Retina (tissue), 1 donor: ENCODE measurements at regions not wholly inside any gene's neighbourhood (a gene's known extent, or its start where the extent isn't known, plus 50 kb on each side); places are given as distances from the start of the nearest gene placed in this dataset.

Experiments
- DNase-seq: peaks from one replicate; pipeline ENCODE4 v3.0.0-alpha.2; 2016

DNA sequence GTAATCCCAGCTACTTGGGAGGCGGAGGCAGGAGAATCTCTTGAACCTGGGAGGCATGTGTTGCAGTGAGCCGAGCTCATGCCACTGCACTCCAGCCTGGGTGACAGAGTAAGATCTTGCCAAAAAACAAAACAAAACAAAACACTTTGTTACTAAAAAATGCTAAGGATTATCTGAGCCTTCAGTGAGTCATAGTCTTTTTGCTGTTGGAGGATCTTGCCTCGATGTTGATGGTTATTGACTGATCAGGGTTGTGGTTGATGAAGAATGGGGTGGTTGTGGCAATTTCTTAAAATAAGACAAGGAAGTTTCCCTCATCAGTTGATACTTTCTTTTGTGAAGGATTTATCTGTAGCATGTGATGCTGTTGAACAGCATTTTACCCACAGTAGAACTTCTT, 196.8 kb upstream of the HDDC2 start:
- DNase-seq = no peak

DNA sequence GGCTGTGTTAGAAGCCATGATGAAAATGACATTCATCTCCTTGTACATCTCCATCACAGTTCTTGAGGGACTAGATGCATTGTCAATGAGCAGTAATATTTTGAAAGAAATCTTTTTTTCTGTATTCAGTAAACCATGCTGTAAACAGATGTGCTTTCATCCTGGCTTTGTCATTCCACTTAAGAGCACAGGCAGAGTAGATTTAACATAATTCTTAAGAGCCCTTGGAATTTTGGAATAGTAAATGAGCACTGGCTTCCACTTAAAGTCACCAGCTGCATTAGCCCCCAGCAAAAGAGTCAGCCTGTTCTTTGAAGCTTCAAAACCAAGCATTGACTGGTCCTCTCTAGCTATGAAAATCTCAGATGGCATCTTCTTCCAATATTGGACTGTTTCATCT, 197.8 kb upstream of the HDDC2 start:
- DNase-seq = no peak

DNA sequence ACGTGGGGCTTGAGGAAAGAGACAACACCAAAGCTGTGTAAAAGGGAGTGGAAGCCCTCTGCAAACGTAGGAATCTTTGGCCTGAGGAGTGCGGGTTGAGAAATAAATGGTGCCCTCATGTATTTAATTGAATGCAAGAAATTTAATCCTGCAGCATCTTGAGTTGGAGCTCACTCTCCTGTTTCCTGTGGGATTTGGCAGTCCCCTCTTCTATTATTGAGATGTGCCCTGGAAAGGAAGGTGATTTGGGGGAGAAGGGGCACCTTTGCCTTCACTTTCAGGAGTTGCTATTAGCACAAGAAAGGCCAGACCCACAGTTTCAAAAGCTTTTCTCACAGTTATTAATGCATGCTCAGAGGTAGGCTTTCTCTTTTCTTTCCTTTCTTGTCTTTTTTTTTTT, 201.4 kb upstream of the HDDC2 start:
- DNase-seq = no peak

DNA sequence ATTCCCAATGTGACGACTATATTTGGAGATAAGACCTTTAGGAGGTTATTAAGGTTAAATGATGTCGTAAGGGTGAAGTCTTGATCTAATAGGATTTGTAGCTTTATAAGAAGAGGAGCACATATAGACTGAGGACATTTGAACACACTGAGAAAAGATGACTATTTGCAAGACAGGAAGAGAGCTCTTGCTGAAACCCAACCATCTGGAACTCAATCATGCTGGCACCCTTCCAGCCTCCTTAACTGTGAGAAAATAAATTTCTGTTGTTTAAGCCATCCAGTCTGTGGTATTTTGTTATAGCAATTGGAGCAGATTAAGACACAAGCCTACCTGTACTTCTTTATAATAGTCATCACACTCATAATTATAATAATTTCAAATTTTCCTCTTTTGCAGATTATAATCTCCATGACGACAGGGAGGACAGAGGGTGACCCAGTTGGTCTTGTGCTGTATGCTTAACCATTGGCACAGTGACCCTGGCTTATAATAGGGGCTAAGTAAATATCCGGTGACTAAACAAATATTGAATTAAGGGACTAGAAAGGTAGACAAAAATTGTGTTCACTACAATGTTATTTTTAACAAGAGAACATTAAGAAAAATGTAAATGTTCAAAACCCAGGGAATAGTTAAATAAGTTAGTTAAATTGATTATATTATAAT, 206.4 kb upstream of the HDDC2 start:
- no peak for DNase-seq

DNA sequence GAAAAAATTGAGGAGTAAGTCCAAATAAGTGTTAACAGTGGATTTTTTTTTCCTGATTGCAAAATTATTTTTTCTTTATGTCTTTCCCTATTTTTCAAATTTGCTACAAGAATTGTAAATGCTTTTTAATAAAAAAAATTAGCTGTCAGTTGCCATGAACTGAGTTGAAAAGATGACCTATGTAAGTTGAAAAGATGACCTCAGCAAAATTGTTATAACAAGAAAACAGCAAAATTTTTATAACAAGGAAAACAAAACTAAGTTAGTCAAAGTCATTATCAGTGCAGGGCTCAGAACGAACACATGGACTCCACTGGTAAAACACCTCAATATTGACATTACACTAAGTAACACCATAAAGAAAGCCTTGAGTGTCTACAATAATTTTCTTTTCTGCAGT, 207.0 kb upstream of the HDDC2 start:
- DNase-seq = no peak

DNA sequence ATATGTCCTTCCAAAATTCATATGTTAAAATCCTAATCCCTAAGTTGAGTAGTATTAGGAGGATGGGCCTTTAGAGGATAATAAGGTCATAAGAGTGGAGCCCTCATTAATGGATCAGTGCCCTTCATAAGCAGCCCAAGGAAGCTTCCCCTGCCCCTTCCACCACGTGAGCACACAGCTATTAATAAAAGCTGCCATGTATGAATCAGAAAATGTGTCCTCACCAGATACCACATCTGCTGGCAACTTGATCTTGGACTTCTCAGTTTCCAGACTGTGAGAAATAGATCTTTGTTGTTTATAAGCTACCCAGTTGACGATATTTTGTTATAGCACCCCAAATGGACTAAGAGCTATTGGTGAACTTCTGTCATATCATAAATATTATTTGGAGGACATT, 207.7 kb upstream of the HDDC2 start:
- no peak for DNase-seq

DNA sequence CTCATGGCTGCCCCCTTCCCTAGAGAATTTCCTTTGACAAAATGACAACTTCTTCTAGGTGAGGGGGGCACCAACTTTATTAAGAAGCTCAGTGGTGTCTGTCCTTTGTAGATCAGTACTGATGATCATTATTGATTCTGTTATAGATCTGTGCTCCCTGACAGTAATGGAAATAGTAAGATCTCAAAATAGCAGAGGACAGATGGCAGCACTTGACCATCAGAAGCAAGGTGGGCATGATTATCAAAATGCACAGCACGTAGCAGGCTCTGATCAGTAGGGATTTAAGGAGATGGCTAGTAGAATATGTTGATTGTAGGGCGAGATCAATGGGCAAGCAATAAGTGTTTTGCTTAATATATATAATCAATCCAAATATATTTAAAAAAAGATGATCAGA, 208.6 kb upstream of the HDDC2 start:
- DNase-seq = no peak

DNA sequence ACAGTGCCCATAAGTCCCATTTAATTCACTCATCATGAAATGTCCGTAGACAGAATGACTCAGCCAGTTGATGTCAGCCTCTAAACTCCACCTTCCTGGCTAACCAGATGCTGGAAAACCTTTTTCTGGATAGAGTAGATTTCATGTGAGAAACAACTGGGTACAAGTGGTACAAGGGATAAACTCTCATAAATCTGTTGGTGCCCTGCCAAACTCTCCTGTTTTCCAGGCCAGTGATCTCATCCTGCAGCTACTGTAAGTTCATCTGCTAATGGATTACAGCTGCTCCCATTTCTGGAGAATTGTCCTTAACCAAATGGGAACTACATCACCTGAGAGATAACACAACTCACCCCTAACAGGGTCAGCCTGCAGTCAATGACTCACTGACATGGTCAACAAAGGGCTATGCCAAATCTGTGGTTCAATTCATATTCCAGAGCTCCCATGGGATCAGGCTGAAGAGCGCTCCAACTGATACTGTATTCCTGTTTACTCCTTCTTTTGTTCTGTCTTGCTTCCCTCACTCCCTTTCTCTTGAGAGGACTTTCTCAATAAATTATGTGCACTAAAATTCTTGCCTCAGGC, 210.1 kb upstream of the HDDC2 start:
- DNase-seq = no peak

DNA sequence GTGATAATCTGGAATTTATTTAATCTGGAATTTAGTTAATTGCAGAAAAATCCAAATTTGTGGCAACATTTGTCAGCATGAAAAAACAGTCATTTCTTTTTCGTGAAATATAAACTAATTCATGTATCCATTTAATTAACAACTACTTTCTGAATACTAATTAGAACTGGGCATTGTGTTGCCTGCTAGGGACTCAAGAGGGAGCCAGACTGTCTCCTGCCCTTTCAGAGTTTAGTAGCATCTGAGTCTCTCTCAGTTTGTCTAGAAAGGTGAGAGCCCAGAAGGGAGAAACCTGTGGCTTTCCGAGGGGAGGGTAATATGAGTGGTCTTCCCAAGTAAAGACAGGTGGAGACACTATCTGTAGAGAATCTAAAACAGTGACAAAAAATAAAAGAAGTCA, 210.9 kb upstream of the HDDC2 start:
- no peak for DNase-seq

DNA sequence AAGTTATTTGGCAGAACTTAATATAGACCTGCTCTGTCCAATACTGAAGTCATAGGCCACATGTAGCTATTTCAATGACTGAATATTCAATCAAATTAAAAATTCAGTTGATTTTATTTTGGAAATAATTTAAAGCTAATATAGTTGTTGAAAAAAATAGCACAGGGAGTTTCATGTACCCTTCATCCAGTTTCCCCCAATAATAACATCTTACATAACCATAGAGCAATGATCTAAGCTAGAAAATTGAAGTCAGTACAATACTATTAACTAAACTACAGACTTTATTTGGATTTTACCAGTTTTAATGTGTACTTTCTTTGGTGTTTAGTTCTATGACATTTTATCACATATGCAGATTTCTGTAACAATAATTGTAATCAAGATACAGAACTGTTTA, 212.2 kb upstream of the HDDC2 start:
- no peak for DNase-seq

DNA sequence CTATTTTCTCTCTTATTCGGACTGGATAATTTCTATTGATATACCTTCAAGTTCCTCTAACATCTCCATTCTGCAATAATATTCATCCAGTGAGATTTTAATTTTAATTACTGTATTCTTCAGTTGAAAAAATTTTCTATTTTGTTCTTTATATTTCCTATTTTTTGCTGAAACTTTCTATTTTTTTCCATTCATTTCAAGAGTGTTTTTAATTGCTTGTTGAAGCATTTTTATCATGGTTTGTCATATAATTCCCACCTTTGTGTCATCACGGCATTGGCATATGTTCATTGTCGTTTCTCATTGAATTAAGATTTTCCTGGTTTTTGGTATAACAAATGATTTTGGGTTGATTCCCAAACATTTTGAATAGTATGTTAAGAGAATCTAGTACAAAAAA, 214.9 kb upstream of the HDDC2 start:
- DNase-seq = no peak

DNA sequence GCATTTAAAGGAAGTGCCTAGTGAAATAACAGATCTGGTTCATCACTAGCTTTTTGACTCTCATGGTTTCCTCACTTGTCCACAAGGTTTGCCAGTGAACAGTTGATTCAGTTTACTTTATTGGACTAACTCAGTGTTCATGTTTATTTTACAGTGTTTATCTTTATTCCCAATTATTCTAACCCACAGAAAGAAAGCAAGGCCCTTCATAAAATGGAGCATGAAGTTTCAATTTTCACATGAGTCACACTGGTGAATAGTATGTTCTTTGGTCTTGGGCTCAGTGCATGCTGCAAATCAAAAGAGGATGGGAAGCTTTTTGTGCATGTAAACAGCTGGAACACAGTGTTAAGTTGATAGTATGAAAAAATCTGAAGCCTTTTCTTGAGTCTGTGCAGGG, 217.6 kb upstream of the HDDC2 start:
- no peak for DNase-seq

DNA sequence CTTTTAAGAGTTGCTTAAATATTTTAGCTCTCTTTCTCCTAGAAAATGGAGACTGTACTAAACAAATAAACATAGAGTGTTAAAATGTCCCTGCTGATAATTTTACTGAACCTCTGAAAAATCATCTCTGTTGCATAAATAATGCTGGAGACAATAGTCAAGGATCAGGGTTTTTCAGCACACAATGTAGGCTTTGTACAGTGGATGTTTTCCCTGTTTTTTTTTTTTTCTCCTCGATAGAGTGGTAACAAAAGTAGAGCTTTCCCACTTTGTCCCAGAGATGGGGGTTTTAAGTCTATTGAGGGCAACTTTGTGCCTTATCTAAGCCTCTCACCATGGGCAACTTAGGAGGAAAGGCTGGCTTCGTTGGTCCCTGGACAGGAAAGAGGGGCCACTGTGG, 222.6 kb upstream of the HDDC2 start:
- DNase-seq = peak; percentile 41

DNA sequence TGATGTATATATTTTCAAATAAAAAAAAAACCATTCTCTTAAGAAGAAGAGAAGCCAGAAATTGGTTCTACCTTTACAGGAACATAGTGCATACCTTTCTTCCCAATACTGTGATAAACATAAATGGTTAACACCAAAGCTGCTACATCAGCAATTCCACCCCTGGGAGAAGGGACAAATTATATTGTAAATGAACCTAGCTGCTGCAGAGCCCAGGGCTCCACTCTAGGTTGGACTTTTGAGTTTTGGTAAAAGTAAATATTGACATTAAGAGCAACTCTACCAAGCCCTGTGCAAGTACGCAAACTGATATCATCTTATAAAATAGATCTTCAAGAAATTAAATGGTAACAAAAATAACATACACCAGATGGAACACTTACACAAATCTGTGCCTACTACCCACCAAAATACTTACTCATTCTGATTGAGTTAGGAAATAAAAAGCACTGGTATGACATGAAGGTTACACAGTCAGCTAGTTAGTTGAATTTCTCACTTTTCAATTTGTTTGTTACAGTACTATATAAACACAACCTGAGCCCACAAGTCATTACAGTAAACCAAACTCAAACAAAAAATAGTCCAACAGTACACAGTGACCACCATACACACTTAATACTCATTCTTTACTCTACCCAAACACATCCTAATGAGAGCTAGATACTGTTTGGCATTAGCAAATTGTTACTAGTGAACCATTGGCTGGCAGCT, 223.3 kb upstream of the HEY2 start:
- no peak for DNase-seq

DNA sequence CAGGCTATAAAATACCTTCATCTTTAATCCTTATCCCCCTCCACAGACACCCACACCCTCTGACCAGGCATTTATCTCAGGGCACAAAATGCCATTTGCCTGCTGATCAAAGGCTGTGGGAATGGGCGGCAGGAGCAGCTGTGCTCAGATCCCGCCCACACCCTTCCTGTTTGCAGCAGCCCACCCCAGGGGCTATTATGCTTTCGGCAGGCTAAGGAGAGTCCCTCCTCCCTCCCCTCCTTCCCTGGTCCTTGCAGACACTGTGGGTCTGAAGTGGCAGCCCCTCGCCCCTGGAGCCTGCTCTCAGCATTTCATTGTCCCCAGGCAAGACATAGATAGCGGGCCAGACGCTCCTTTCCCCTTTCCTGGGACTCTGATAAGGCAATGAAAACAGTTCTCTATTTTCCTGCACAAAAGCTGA, 220.8 kb upstream of the HEY2 start:
- peak; percentile 63 for DNase-seq

DNA sequence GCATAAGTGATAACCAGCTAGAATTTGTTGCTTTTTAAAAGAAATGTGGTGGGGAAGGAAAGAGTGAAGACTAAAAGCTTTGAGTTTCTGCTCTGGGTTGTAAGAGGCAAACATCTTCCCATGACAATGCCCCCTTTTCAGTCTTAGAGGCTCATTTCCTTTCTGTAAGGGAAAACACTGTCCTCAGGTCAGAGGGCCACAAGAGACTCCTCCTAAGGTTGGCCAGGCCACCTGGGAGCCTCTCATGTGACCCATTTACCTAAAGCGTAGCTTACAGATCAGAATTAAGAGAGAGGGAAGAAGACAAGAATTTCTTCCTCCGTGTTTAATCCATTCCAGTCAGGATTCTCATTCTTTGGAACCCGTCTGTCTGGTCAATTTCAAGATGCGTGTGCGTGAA, 220.4 kb upstream of the HEY2 start:
- DNase-seq = no peak

DNA sequence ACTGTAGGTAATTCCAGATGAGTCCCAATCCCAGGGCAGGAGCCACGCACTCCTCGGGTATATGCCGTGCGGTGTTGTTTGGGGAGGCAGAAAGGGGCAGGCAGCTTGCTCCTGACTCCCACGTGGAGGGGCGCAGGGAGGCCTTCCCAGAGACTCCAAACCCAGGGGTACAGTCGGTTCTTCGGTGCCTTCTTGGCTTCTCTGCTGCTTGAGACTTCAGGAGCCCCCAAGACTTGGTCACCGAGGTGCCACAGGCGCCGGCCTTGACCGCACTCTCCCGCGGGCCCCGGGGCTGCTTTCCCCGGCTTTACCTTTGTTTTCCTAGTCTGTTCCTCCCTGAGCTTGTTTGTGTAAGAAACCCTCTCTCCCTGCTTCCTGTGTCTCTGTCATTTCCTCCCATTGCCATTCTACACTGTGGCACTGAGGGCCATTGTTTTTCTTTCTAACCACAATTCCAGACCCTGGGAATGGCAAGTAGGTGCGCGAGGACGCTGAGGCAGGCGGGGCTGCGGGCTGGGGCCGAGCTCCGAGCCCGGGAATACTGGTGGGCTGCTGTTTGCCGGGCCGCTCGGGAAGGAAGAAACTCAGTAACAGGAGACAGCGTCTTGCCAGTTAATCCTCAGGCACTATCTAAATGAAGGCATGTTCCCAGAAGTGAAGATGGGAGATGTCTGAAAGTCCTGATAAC, 215.6 kb upstream of the HEY2 start:
- DNase-seq = peak; percentile 54

DNA sequence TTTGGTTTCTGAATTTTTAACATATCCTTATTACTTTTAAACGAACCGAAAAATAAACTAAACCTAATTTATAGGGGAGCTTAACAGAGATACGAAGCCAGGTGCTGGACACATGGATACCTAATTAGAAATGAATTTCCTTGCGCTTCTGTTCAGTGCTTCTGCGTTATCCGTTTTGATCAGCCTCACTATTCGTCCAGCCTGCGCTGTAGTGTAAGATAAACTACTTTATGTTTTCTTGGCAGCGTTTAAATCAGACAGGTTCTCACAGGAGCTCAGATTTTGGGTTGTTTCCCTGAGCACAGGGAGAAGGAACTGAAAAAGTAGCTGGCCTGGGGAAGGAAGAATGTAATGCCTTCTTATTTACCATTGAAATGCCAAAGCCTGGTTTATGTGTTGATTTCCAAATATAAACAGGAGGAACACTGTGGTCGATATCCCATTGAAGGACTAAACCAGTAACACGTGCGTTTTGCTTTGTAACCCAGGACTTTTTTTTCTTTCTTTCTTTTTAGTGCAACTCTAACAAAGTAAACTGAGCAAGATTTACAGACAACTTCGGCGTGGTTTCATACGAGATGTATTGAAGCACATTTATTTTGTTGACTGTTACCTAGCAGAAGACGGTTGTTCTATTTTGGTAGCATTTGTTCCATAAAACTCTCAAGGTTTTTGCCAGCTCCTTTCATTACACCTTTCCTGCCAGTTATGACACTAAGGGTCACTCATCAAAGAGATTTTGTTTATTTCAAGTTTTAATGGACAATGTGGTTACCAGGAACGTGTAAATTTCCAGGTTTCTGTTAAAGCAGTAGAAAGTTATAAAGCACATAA, 214.8 kb upstream of the HEY2 start:
- DNase-seq = peak; percentile 21

DNA sequence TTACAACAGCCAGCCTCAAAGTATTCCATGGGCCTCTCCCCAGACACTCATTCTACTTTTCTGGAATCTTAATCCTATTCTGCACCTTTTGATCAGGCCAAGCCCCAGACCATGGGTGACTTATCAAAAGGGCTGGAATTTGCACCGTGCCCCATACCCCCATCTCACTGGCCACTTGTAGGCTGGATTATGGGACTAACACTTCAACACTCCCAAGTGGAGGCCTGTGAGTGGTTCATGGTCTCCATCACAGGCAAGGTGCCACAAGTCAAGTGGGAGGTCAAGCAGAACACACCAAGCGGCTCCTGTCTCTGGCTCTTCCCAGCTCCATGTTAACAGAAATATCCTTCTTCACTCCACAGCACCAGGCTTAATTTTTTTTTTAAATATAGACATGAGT, 212.3 kb upstream of the HEY2 start:
- no peak for DNase-seq

DNA sequence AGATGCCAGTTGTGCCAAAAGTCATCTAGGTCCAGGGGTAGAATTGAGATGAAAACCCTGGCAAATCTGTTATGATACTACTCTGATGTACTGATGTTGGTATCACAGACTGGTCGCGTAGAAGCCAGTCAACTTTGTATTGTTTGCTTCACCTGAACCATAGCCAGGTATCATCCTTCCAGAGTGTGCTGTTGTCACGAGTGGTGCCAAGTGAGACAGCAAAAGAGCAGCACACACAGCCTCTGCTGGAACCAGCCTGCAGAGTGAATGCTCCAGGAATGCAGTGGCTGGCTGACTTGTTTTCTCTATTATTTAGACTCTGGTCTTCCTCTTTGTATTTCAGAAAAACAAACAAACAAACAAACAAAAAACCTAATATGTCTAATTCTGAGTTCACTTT, 209.5 kb upstream of the HEY2 start:
- DNase-seq = no peak

DNA sequence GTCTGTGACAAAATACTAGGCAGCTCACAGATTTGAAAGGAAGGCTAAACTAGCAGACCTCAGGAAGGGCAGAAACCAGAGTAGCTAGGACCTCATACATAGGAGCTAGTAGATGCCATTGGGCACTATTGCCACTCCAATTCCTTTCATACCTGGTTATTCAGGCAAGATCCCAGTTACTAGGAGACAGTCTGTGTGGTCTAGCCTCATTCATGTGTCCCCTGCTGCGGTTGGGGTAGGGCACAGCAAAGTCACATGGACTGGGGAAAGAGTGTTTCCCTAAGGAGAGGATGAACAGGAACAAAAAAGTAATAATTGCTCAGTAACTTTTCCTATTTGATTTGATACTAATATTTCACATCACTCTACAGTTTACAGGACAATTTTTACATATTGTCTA, 204.6 kb upstream of the HEY2 start:
- DNase-seq = no peak

DNA sequence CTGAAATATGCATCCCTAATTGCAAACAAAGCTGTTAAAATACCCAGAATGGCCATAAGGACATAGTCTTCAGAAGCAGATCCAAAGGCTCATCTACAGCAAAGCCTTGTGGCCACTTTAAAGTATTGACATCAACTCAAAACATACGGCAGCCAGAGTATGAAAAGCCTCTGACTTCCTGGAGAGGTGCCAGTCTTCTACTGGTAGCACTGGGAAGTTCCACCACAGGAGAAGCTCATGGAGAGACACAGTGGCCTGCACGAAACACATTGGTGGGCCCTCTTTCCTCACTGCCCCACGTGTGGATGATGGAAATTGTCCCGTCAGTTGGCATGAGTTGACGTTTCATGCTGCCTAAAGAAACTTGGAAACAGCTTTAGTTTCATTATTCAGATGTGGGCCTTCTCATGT, 202.6 kb upstream of the HEY2 start:
- no peak for DNase-seq

DNA sequence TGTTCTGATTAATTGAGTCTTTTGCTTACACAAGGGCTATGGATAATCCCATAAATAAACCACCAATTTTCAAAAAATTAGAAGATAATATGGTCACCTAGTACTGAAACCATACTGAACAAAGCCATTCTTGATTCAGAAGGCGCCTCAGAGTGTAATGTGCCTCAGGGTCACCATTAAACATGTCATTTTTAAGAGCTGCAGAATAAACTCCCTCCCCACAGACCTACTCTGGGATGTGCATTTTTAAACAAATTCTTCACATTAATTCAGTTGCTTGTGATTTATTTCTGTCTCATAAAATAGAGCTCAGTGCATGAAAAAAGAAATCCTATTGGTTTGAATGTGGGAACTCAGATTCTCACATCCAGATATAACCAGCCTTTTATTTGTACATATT, 202.1 kb upstream of the HEY2 start:
- no peak for DNase-seq
